SK-N-SH treated with all-trans-retinoic acid at 6 μM for 48 hours (cell line): ENCODE measurements at regions not wholly inside any gene's neighbourhood (a gene's known extent, or its start where the extent isn't known, plus 50 kb on each side); places are given as distances from the start of the nearest gene placed in this dataset.

Source experiments
- ATAC-seq: fragments of 200-7000 bp; cut with Tn5 transposase; 3 replicates; pipeline ENCODE4 v1.9.1; 2020; ENCODE audit warnings: mild to moderate bottlenecking, moderate library complexity
- ARNTL ChIP-seq: fragments of 450-650 bp; formaldehyde crosslinking; IDR thresholded peaks from 2 replicates; pipeline ENCODE4 v1.5.0; 2020; ENCODE audit warnings: low read depth, mild to moderate bottlenecking, moderate library complexity, borderline replicate concordance
- BACH2 ChIP-seq: fragments of 250-450 bp; sonication (Bioruptor Pico); IDR thresholded peaks from 2 replicates; pipeline ENCODE4 v1.9.0; 2021; ENCODE audit warnings: mild to moderate bottlenecking, borderline replicate concordance
- CREB5 ChIP-seq: fragments of 250-450 bp; sonication (Bioruptor Pico); IDR thresholded peaks from 2 replicates; pipeline ENCODE4 v1.5.1; 2020; ENCODE audit warnings: low read depth, mild to moderate bottlenecking, moderate library complexity
- CSDC2 ChIP-seq: fragments of 250-450 bp; sonication (Bioruptor Pico); IDR thresholded peaks from 2 replicates; pipeline ENCODE4 v1.5.0; 2020; ENCODE audit warnings: mild to moderate bottlenecking, moderate library complexity
- CSRNP3 ChIP-seq: fragments of 250-450 bp; sonication (Bioruptor Pico); IDR thresholded peaks from 2 replicates; pipeline ENCODE4 v1.5.1; 2021; ENCODE audit warnings: mild to moderate bottlenecking, moderate library complexity
- ESRRG ChIP-seq: fragments of 250-450 bp; sonication (Bioruptor Pico); IDR thresholded peaks from 2 replicates; pipeline ENCODE4 v1.6.1; 2021; ENCODE audit warnings: mild to moderate bottlenecking
- GLIS3 ChIP-seq: fragments of 250-450 bp; sonication (Bioruptor Pico); IDR thresholded peaks from 2 replicates; pipeline ENCODE4 v1.5.0; 2020; ENCODE audit warnings: mild to moderate bottlenecking, moderate library complexity
- ISL1 ChIP-seq: fragments of 250-450 bp; sonication (Bioruptor Pico); IDR thresholded peaks from 2 replicates; pipeline ENCODE4 v2.1.2; 2022; ENCODE audit warnings: mild to moderate bottlenecking, moderate library complexity
- OSR1 ChIP-seq: fragments of 250-450 bp; sonication (Bioruptor Pico); IDR thresholded peaks from 2 replicates; pipeline ENCODE4 v1.8.0; 2022; ENCODE audit warnings: moderate library complexity, mild to moderate bottlenecking, inconsistent platforms
- PATZ1 ChIP-seq: fragments of 250-450 bp; sonication (Bioruptor Pico); IDR thresholded peaks from 2 replicates; pipeline ENCODE4 v1.8.0; 2020; ENCODE audit warnings: mild to moderate bottlenecking, moderate library complexity, borderline replicate concordance
- POU6F1 ChIP-seq: fragments of 250-450 bp; sonication (Bioruptor Pico); IDR thresholded peaks from 2 replicates; pipeline ENCODE4 v1.8.0; 2021; ENCODE audit warnings: low read depth, mild to moderate bottlenecking, moderate library complexity, borderline replicate concordance
- PPARA ChIP-seq: fragments of 250-450 bp; sonication (Bioruptor Pico); IDR thresholded peaks from 2 replicates; pipeline ENCODE4 v1.5.0; 2020; ENCODE audit warnings: mild to moderate bottlenecking, borderline replicate concordance
- RARB ChIP-seq: fragments of 250-450 bp; sonication (Bioruptor Pico); IDR thresholded peaks from 2 replicates; pipeline ENCODE4 v1.8.0; 2021; ENCODE audit warnings: mild to moderate bottlenecking, moderate library complexity
- SNAI2 ChIP-seq: fragments of 250-450 bp; sonication (Bioruptor Pico); IDR thresholded peaks from 2 replicates; pipeline ENCODE4 v1.5.0; 2020; ENCODE audit warnings: mild to moderate bottlenecking, moderate library complexity
- TCF4 ChIP-seq: fragments of 250-450 bp; sonication (Bioruptor Pico); IDR thresholded peaks from 2 replicates; pipeline ENCODE4 v1.8.0; 2021; ENCODE audit warnings: mild to moderate bottlenecking, moderate library complexity, borderline replicate concordance
- TOX ChIP-seq: fragments of 250-450 bp; sonication (Bioruptor Pico); IDR thresholded peaks from 2 replicates; pipeline ENCODE4 v1.8.0; 2021; ENCODE audit warnings: mild to moderate bottlenecking, moderate library complexity, borderline replicate concordance
- ZC3H10 ChIP-seq: fragments of 250-450 bp; sonication (Bioruptor Pico); IDR thresholded peaks from 2 replicates; pipeline ENCODE4 v1.5.1; 2021; ENCODE audit warnings: mild to moderate bottlenecking, moderate library complexity
- ZFP3 ChIP-seq: fragments of 250-450 bp; sonication (Bioruptor Pico); IDR thresholded peaks from 2 replicates; pipeline ENCODE4 v1.5.0; 2020; ENCODE audit warnings: mild to moderate bottlenecking, moderate library complexity
- ZFP30 ChIP-seq: fragments of 450-650 bp; formaldehyde crosslinking; IDR thresholded peaks from 2 replicates; pipeline ENCODE4 v1.5.0; 2022; ENCODE audit warnings: mild to moderate bottlenecking, moderate library complexity
- ZNF565 ChIP-seq: fragments of 450-650 bp; formaldehyde crosslinking; conservative IDR thresholded peaks from 2 replicates; pipeline ENCODE4 v1.5.0; 2020; ENCODE audit warnings: low read depth, mild to moderate bottlenecking, moderate library complexity
- ZNF70 ChIP-seq: fragments of 450-650 bp; formaldehyde crosslinking; IDR thresholded peaks from 2 replicates; pipeline ENCODE4 v1.5.0; 2020; ENCODE audit warnings: mild to moderate bottlenecking, moderate library complexity
- ZNF8 ChIP-seq: fragments of 450-650 bp; formaldehyde crosslinking; IDR thresholded peaks from 2 replicates; pipeline ENCODE4 v1.5.0; 2020; ENCODE audit warnings: mild to moderate bottlenecking, moderate library complexity

- TF ChIP-seq CSRNP3 (CRISPR knock-in tag) = no peak
- no peak for TF ChIP-seq PPARA (CRISPR knock-in tag)
- no peak for TF ChIP-seq ZNF565 (CRISPR knock-in tag)
- no peak for TF ChIP-seq SNAI2 (CRISPR knock-in tag)
- no peak for TF ChIP-seq CREB5
- TF ChIP-seq TCF4 = no peak
- TF ChIP-seq ISL1 = no peak
These were observed 89.3 kb downstream of the DIPK2A start (continued) for GRCh38 chr3:144060881-144061280.

GRCh38 chr3:144063306-144063705 is 91.7 kb downstream of the DIPK2A start:
- TF ChIP-seq ISL1 (no peak), ARNTL (CRISPR knock-in tag) (no peak), OSR1 (no peak), TOX (CRISPR knock-in tag) (no peak), ZNF8 (CRISPR knock-in tag) (no peak), ZNF565 (CRISPR knock-in tag) (no peak), BACH2 (CRISPR knock-in tag) (no peak), PATZ1 (CRISPR knock-in tag) (no peak), CREB5 (no peak), ZC3H10 (CRISPR knock-in tag) (no peak), PPARA (CRISPR knock-in tag) (no peak), SNAI2 (CRISPR knock-in tag) (no peak), POU6F1 (CRISPR knock-in tag) (no peak), GLIS3 (CRISPR knock-in tag) (no peak), ESRRG (no peak), ZNF70 (CRISPR knock-in tag) (no peak), RARB (no peak), ZFP3 (CRISPR knock-in tag) (no peak), TCF4 (no peak), CSRNP3 (CRISPR knock-in tag) (no peak)
- ATAC-seq = no peak

DNA sequence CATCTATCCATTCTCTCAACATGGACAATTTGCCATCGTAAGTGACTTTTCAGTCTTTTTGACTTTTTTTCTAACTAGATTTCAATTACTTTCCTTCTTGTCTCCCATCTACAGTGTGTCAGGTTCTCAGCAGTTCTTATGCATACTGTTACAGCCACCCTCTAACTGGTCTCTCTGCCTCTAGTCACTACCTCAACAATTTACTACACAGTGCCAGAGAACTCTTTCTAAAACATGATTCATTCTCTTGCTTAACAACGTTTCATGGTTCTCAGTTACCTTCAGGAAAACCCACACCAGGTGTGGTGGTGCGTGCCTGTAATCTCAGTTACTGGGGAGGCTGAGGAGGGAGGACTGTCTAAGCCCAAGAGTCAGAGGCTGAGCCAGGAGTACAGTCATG is 95.4 kb downstream of the DIPK2A start:
- no peak for ATAC-seq
- TF ChIP-seq ZNF565 (CRISPR knock-in tag) (no peak), ZC3H10 (CRISPR knock-in tag) (no peak), ZFP30 (CRISPR knock-in tag) (no peak)

- no peak for ATAC-seq
- TF ChIP-seq PPARA (CRISPR knock-in tag) (no peak), ZFP3 (CRISPR knock-in tag) (no peak), ZNF70 (CRISPR knock-in tag) (no peak), TOX (CRISPR knock-in tag) (no peak), TCF4 (no peak), CSDC2 (CRISPR knock-in tag) (no peak), ESRRG (no peak), ZFP30 (CRISPR knock-in tag) (no peak), GLIS3 (CRISPR knock-in tag) (no peak), PATZ1 (CRISPR knock-in tag) (no peak), RARB (no peak), ZNF8 (CRISPR knock-in tag) (no peak)
These were observed 102.1 kb downstream of the DIPK2A start for GRCh38 chr3:144073698-144074097.
